Ishikawa (cell line): ENCODE measurements at regions not wholly inside any gene's neighbourhood (a gene's known extent, or its start where the extent isn't known, plus 50 kb on each side); places are given as distances from the start of the nearest gene placed in this dataset.

Experiments
- EGR1 ChIP-seq: IDR thresholded peaks from 2 replicates; pipeline ENCODE4 v1.6.1; 2012
- EP300 ChIP-seq: IDR thresholded peaks from 2 replicates; pipeline ENCODE4 v1.6.1; 2012; ENCODE audit warnings: borderline replicate concordance
- RAD21 ChIP-seq: IDR thresholded peaks from 2 replicates; pipeline ENCODE4 v1.6.1; 2012; ENCODE audit warnings: low read depth
- TAF1 ChIP-seq: IDR thresholded peaks from 2 replicates; pipeline ENCODE4 v1.6.1; 2012; ENCODE audit warnings: low read depth, mild to moderate bottlenecking
- TCF12 ChIP-seq: IDR thresholded peaks from 2 replicates; pipeline ENCODE4 v1.6.1; 2012; ENCODE audit warnings: low read depth
- USF1 ChIP-seq: IDR thresholded peaks from 2 replicates; pipeline ENCODE4 v1.6.1; 2012

- TF ChIP-seq EP300 = no peak
- TF ChIP-seq USF1 = no peak
- no peak for TF ChIP-seq EGR1
- TF ChIP-seq RAD21 = no peak
- no peak for TF ChIP-seq TAF1
- TF ChIP-seq TCF12 = no peak
These were observed 620.1 kb upstream of the KIRREL3 start for GRCh38 chr11:127620671-127621070.
